ENCODE measurements at regions not wholly inside any gene's neighbourhood (a gene's known extent, or its start where the extent isn't known, plus 50 kb on each side); places are given as distances from the start of the nearest gene placed in this dataset.

- no peak for TF ChIP-seq CTCF (IDR thresholded peaks at IDR 0.05)
- no peak for TF ChIP-seq POLR2A (IDR thresholded peaks at IDR 0.05)
- TF ChIP-seq EP300 (IDR thresholded peaks at IDR 0.05), result no peak
Measured at GRCh38 chr1:199837321-199837720, 190.2 kb upstream of the NR5A2 start.

Data from sigmoid colon (tissue), 4 donors.